HG02981 (cell line): ENCODE measurements at regions not wholly inside any gene's neighbourhood (a gene's known extent, or its start where the extent isn't known, plus 50 kb on each side); places are given as distances from the start of the nearest gene placed in this dataset.
A peak's percentile ranks its signal among the peaks of the same experiment; 100 is the strongest.
"Not testable (repeated sequence)": the region's sequence is repeated elsewhere in the genome, so short reads cannot be mapped to it uniquely, and the experiment has no call there.

Source experiments
- ATAC-seq: cut with Tn5 transposase; IDR thresholded peaks from one replicate; pipeline ENCODE4 v1.9.1; 2021; ENCODE audit warnings: mild to moderate bottlenecking, moderate library complexity; ENCODE audit not compliant: unreplicated experiment

DNA sequence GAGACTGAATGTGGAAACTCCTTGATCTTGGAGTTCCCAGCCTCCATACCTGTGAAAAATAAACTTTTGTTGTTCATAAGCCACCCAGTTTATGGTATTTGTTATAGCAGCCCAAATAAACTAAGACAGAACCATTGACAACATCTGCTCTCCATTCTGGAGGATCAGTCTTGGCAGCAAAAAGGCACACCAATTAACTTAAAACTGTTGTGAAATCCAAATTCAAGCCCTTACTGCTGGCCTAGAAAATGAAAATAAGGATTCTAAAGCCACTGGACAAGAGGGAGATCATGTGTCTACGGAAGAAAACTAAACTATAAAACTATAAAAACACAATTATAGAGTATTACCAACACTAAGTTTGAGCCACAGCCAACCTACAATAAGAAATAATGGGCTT is 172.1 kb upstream of the RNPC3 start:
- ATAC-seq: no peak

DNA sequence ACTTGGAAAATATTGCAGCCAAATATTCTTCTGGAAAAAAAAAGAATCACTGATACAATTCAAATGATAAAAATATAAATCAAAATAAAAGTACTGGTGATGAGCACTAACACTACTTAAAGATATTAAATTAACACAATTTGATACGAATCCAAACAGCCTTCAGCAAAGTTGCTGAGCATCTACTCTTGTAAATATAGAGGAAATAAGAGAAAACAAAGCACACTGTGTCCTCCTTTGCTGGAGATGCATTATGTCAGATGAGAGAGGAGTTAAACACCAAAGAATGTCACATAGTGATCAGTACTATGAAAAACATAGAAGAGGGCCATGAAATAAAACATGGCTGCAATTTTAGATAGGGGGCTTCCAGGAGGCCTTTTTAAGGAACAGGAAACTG is 177.4 kb upstream of the RNPC3 start:
- ATAC-seq: no peak

DNA sequence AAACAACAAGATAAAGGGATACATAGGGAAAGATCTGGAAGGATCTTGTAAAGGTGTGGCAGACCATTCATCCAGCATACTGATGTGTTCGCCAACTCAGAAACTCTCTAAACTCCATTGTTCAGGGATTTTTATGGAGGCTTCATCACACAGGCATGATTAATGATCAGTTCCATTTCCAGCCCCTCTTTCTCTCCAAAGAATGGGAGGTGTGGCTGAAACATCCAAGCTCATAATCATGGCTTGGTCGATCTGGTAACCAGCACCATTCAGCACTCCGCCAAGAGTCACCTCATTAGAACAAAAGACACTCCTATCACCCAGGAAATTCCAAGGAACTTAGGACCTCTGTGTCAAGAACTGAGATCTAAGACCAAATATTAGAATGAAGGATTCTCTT is 180.6 kb upstream of the RNPC3 start:
- ATAC-seq: no peak

DNA sequence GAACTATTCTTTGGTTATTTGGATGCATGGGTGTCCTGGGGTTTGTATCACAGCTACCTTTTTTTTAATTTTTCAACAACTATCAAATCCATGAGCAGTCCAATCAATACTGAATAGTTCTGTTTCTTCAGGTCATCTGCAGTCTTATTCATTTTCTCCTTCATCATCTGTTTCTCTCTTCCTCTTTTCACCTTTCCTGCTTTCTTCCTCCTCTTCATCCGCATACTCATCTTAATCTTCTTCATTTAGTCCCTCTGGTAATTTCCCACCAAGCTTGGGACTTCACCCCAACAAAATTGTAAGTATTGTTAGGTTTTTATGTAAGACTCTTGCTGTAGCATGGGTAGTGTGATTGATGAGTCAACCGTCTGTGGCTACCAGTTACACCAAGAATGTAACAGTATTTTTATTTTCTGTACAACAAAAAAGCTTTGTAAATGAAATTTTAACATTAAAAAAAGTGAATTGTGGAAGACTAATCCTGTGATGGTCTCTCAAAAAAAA is 184.1 kb upstream of the RNPC3 start:
- ATAC-seq: no peak

DNA sequence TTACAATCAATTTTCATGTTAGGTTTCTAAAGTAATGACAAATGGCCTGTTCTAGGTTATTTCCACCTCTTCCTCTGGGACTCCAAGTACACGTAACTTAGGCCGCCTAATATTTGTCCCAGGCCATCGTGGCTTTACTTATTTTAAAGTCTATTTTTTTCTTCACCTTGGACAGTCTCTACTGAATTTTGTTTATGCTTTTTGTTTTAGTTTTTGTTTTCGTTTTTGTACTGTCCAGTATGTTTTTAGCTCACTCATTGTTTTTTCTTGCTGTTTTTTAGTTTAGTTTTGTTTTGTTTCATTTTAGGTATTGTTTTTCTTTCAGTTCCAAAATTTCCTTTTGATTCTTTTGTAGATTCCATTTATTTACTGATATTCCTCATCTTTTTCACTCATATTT is 187.7 kb upstream of the RNPC3 start:
- no peak for ATAC-seq

DNA sequence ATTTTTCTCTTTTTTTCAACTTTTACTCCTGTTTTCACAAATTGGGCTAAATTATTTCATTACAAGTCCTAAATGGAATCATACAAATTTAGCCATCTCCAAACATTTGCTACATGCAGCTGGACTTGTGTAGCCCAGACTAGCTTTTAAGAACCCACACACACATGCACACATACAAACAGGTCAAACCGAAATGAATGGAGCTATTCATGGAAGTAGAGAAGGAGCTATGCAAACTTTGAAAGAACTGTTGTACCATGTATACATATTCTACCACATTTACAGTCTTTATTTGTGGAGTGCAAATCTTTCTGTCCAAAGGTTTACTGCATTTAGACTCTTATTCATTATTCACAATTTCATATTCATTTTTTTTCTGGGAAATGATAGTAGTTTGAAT is 189.1 kb upstream of the RNPC3 start:
- no peak for ATAC-seq

DNA sequence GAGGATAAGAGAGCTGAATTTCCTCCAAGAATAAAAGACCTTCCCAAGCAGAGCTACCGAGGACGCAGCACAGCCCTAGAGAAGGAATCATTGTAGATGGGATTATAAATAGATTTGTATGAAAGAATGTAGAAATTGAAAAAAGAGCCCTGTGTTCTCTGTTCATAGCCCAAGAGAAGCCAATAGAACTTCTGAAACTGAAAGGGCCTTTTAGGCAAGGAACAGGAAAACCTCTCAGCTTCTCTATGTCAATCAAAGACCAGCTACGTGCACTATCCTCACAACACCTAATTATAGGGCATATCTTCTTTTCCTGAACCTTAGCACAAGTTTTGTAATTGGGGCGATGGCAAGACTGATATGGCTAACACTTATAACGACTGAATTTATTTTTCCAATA is 192.4 kb upstream of the RNPC3 start:
- peak; percentile 60 for ATAC-seq

DNA sequence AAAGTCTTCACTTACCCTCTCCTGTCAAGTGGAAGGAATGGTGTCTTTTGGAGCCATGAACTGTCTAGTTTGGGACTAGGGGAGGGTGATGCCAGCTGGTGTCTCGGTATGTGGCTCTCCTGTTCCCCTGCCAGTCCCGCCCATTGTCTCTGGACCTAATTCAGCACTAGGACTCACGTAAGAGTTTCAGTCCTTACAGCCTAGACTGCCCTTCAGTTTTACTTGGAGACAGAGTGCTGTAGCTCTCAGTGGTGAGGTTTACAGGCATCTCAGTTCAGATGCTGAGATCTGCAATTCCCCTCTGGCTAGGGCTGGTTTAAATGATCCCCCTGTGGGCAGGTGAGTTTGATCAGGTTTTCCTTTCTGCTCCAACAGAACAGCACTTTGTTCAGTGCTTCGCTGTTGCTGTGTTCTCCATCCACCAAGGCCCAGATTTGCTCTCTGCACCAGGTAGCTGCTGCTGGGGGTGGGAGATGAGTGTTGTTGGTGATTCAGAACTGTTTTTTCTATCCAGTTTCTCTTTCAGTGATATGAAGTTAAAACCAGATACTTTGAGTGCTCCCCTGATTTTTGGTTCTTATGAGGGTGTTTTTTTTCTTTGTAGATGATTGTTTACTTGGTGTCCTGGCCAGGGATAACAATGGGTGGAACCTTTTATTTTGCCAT is 198.3 kb upstream of the RNPC3 start:
- no peak for ATAC-seq

DNA sequence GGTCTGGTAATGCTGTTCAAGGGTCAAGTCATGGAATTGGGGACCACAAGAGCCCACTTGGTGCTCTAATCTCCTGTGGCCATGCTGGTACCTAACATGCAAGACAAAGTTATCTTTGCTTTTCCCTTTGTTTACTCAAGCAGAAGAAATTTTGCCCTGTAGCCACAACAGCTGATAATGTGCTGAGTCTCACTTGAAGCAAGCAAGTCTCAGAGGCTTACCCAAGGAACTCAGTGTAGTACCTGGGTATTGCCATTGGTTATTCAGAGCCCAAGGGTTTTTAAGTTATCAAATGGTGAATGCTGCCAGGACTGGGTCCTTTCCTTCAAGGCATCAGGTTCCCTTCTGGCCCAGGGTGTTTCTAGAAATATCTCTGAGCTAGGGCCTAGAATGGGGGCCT is 198.9 kb upstream of the RNPC3 start:
- no peak for ATAC-seq

DNA sequence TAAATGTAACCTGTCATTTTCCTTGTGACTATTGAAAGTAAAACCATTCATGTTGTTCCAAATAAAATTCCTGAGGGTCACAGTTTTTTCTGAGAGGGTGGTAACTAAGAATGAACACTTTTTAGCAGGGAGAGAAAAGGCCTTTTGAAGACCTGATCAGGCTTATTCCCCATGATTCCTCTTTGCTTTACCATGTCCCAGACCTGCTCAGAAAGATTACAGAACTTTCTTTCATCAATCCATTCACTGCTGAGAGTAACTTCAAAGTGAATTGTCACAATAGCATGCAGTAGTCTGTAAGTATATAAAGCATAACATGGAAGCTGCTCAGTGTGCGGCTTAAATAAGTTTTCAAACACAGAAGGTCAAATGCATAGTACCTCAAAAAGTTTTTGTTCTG is 201.5 kb upstream of the COL11A1 start:
- no peak for ATAC-seq

DNA sequence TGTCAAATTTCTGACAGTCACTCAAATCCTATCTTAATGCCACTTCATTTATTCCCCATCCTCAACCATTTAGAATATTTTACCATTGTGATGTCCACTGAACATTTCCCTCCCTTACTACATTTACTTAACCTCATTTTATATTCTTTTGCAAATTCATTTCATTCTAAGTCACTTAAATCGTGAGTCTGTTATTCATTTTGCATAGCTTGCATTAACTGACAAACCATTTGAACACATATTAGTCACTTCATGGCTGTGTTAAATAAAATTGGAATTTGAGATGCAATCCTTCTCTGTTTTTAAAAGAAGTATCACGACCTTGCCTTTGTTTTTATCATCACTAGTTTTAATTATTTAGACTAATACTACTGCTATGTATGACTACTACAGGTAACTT is 199.4 kb upstream of the COL11A1 start:
- no peak for ATAC-seq

DNA sequence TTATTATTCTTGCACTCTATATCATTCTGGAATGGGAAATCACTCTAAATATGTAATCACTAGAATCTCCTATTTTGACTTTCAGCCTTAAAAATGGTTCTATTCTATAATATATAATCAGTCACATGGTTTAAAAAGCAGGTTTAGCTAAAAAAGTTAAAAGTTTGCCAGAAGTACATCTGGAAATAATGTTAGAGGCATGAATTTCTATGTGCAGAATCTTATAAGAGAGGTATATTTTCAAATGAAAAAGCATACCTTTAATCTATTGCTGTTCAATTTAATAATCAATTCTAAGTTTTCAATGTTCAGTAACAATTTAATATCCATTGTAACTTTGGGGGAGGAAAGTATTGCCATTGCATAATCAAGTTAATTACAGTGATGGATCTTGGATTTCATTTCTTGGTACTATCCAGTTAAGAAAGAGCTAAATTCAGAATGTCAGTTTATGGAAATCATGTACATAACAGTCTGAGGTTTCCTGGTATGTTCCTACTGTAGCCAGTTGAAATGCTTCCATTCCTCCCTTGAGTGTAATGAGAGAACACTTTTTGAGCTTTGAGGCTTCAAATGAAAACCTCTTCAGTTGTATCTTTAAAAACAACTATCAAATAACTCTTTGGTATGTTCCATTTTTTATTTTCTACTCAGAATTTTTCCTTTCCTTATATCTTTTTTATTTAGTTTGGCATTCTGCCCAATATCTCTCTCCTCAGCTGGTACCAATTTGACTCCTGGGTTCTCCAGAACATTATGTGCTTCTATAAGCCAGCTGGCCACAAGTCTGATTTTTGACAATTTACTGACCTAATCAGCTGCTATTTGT is 175.7 kb upstream of the COL11A1 start:
- no peak for ATAC-seq

DNA sequence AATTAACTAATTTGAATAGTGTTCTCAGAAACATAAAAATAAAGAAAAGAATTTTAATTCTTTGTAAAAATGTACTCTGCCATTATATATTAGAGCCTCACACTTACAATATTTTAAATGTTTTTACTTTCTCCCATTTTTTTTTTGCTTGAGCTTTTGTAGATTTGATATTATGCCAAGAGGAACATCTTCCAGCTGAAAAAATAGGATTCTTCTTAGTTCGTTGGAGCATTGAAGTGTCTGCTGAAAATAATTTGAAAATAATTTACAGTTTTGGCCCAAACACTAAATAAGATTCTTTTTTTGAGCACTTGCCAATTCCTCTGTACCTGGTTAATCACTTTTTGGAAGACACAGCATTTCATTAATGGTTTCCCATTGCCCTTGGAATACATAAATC is 175.0 kb upstream of the COL11A1 start:
- no peak for ATAC-seq

DNA sequence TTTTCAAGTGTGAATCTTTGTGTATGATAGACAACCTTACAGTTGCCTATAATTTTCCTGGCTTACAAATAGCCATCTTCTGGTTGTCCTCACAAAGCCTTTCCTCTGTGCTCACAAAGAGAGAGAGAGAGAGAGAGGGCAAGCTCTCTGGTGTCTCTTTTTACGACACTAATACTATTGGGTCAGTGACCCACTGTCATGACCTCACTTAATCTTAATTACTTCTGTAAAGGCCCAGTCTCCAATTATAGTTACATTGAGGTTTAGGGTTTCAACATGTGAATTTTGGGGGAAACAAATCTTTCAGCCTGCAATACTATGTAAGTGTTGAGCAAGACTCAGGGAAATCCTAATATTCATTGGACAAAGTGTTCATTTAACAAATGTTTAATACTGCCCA is 167.4 kb upstream of the COL11A1 start:
- no peak for ATAC-seq

DNA sequence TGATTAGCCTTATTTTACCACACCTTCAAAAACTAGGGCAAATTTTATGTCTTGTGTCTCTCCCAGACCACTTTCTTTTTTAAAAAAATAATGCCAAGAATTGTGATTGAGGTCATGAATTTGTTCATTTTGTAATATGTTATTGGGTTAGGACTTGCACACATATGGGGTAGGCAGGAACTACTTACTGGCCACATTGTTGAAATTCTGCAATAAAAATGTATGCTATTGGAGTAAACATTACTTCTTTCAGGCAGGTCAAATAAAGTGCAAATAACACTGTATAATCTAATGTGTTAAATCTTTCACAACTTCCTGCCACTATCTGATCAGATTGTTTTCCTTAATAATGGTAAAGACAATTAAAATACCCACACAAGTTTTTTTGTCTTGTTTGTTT is 166.6 kb upstream of the COL11A1 start:
- ATAC-seq: no peak

DNA sequence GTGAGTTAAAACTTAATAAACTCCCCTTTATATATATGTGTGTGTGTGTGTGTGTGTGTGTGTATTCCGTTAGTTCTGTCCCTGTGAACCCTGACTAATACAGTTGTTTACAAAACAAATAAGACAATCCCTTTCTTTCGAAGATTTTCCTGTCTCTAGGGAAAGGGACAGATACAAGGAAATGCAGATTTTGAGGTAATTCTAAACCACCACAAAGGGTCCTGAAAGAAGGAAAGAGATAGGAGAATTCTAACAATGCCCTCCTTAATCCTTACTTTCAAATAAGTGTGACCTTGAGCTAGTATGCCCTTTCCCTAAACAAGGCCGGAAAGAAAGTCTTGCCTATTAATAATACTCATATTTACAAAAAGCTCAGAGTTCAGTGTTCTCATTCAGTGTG is 164.8 kb upstream of the COL11A1 start:
- ATAC-seq: no peak

DNA sequence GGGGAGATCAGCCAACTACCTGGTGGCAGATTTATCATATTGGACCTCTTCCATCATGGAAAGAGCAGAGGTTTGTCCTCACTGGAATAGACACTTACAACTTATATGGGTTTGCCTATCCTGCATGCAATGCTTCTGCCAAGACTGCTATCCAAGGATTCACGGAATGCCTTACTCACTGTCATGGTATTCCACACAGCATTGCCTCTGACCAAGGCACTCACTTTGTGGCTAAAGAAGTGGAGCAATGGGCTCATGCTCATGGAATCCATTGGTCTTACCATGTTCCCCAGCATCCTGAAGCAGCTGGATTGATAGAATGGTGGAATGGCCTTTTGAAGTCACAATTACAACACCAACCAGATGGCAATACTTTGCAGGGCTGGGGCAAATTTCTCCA is 163.1 kb upstream of the COL11A1 start:
- not testable (repeated sequence) for ATAC-seq

DNA sequence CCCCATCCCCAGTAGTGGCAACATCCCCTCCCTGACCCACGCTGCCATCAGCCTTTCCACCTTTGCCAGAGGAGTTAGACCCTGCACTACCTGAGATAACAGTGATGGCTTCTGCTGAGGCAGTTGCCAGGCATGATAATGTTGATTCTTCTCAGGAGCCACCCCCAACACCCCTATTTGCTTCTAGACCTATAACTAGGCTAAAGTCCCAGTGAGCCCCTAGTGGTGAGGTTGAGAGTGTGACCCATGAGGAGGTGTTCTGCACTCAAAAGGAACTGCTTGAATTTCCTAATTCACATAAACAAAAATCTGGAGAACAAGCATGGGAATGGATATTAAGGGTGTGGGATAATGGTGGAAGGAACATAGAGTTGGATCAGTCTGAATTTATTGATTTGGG is 159.6 kb upstream of the COL11A1 start:
- no peak for ATAC-seq

DNA sequence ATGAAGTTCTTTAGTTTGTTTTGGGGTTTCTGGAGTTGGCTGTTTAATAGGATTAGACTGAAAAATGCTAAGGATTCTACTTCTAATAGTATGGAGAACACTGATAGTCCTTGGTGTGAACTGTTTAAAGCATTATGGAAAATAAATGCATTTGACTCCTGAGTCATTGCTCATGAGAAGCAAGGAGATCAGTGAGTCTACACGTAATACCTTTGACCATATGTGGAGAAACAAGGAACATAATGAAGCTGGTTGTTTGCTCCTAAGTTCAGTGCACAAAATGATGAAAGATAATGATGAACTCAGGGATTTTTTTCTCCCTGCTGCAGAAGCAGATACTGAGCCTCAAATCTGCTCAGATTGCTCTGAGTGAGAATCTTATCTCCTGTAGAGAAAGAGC is 158.9 kb upstream of the COL11A1 start:
- ATAC-seq: no peak

DNA sequence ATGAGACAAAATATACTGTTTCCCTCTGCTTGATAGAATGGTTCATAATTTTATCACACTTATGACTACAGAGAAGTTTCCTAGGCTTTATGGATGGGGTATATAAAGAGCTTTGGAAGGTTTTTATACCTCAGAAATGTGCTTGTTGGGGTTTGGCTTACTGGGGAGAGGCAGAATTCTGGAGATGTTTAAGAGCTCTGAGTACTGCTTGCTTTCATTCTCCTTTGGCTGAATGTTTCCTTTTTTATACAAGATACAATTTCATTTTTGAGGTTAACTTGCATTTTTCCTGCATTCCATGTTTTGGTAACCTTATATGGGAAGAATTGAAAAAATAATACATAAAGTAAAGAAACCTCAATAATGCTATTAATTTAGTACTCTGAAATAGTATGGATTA is 157.7 kb upstream of the COL11A1 start:
- no peak for ATAC-seq

DNA sequence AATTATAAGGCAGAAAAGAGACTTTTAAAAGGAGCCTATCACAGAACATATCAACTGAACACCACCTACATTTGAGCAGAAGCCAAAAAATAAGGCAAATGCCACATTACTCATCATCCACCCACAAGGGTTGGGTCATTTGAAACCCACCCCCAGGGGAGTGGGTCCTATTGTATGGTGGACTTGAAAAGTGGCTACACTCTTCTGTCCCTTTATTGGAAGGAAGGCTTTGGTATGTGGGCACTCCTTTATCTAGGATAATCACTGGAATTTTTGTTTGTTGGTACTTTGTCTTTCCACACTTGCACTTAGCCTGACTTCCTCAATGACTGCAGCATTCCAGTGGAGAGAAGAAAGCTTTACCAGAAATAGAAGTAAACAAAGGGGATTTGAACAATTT is 157.2 kb upstream of the COL11A1 start:
- ATAC-seq: no peak

DNA sequence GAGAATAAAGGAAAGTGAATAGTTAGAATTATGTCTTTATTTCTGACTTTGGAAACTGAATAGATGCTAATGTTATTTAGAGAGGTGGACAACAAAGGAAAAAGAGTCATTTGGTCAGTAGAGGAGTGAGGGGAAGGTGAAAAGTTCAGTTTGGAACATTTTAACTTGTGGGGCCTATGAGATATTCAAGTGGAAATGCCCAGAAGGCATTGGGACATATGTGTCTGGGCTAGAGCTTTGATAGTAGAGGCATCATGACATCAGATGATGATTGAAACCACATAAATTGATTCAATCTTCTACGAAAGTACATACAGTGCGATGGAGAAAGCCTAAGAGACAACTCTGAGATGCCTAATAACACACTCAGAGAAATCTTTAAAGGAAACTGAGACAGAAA is 151.7 kb upstream of the COL11A1 start:
- no peak for ATAC-seq

DNA sequence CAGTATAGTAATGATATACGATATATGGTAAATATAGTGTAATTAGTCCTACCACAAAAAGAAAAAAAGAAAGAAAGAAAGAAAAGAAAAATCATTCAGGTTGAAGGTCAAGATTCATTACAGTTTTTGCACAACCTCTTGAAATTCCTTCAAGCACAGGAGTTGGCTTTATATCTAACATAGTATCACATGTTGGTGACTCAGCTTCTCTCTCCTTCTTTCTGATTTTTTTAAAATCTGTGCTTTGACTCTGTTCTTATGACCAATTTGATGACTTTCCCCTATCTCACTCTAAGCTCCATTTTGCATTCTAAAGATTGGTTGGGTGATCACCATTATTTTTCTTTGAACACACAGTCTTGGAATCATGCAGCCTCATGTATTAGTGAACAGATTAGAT is 148.2 kb upstream of the COL11A1 start:
- no peak for ATAC-seq
